SU-DHL-6 (cell line): ENCODE measurements at regions not wholly inside any gene's neighbourhood (a gene's known extent, or its start where the extent isn't known, plus 50 kb on each side); places are given as distances from the start of the nearest gene placed in this dataset.

Experiments
- H2AFZ ChIP-seq: fragments of 200-600 bp; sonication (generic); 2 replicates; pipeline ENCODE4 v1.6.1; 2014; ENCODE audit warnings: low read depth, mild to moderate bottlenecking, moderate library complexity, mixed read lengths, antibody characterized with exemption, low read length; ENCODE audit not compliant: severe bottlenecking
- H3F3A ChIP-seq: fragments of 200-600 bp; shearing (Covaris generic); 2 replicates; pipeline ENCODE4 v1.6.0; 2016; ENCODE audit warnings: antibody characterized with exemption, mild to moderate bottlenecking; ENCODE audit not compliant: insufficient read depth
- H3K27ac ChIP-seq: fragments of 200-600 bp; sonication (generic); 2 replicates; pipeline ENCODE4 v1.5.1; 2016; ENCODE audit warnings: low read depth, mild to moderate bottlenecking, low read length, moderate library complexity, mixed read lengths
- H3K27me3 ChIP-seq: fragments of 200-600 bp; sonication (generic), shearing (Covaris generic); 2 replicates; pipeline ENCODE4 v1.6.0; 2014; ENCODE audit warnings: mild to moderate bottlenecking, low read length
- H3K36me3 ChIP-seq: fragments of 200-600 bp; sonication (generic); 2 replicates; pipeline ENCODE4 v1.6.1; 2014; ENCODE audit warnings: mild to moderate bottlenecking, low read length, mixed read lengths
- H3K4me2 ChIP-seq: fragments of 300-600, 200-600 bp; shearing (Covaris generic), sonication (generic); 2 replicates; pipeline ENCODE4 v1.6.0; 2014; ENCODE audit warnings: low read length, low read depth, mild to moderate bottlenecking; ENCODE audit not compliant: poor library complexity, severe bottlenecking
- H3K4me3 ChIP-seq: fragments of 200-600 bp; sonication (generic); 2 replicates; pipeline ENCODE4 v1.5.1; 2014; ENCODE audit warnings: antibody characterized with exemption, low read length, mild to moderate bottlenecking, mixed read lengths; ENCODE audit not compliant: insufficient read depth, poor library complexity, severe bottlenecking
- H3K79me2 ChIP-seq: fragments of 200-600 bp; sonication (generic); 2 replicates; pipeline ENCODE4 v1.6.1; 2014; ENCODE audit warnings: mild to moderate bottlenecking, low read length, moderate library complexity; ENCODE audit not compliant: insufficient read depth
- H3K9ac ChIP-seq: fragments of 200-600 bp; sonication (generic); 2 replicates; pipeline ENCODE4 v1.7.0; 2014; ENCODE audit warnings: mild to moderate bottlenecking, low read length
- H3K9me2 ChIP-seq: fragments of 200-600 bp; sonication (generic); replicated peaks from 2 replicates; pipeline ENCODE4 v1.6.1; 2014; ENCODE audit warnings: low read length; ENCODE audit not compliant: insufficient read depth
- H3K9me3 ChIP-seq: fragments of 200-600 bp; sonication (generic); 2 replicates; pipeline ENCODE4 v1.6.1; 2014; ENCODE audit warnings: low read length, mixed read lengths; ENCODE audit not compliant: insufficient read depth
- H4K20me1 ChIP-seq: fragments of 200-600 bp; sonication (generic); 2 replicates; pipeline ENCODE4 v1.6.1; 2014; ENCODE audit warnings: low read depth, mild to moderate bottlenecking, antibody characterized with exemption, low read length, moderate library complexity, mixed read lengths
- EZH2phosphoT487 ChIP-seq: fragments of 200-600 bp; sonication (generic), shearing (Covaris generic); conservative IDR thresholded peaks from 2 replicates; pipeline ENCODE4 v1.6.1; 2018; ENCODE audit warnings: mild to moderate bottlenecking, antibody characterized with exemption, low read length, moderate library complexity, mixed read lengths
- TF ChIP-seq, protein P1 (sequence below): fragments of 200-600 bp; sonication (generic); IDR thresholded peaks from one replicate; pipeline ENCODE4 v1.5.1; 2017; ENCODE audit warnings: antibody characterized with exemption, mild to moderate bottlenecking, low read length, moderate library complexity; ENCODE audit not compliant: insufficient read depth, poor library complexity, severe bottlenecking

DNA sequence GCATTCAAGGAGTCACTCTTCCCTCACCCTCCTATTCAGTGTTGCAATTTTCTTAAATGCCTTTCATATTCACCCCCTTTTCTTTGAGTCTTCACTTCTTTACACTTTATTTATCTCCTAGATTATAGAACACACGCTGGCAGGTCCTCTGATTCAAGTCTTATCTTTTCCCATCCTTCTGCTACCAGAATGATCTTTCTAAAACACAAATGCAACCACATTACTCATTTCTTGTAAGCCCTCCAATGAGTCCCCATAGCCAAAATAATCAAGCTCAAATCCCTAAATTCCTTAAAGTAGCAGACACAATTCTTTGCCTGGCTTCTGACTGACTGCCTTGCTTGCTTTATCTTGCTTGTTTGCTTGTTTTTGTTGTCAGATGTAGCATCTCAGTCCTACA lies 920.0 kb downstream of the TFAP2A start:
- H3K27ac ChIP-seq: no peak overlapping the region
- H3K36me3 ChIP-seq: no peaks in the 10 kb centered on the region
- TF ChIP-seq EZH2phosphoT487: no peak
- TF ChIP-seq, protein P1, sequence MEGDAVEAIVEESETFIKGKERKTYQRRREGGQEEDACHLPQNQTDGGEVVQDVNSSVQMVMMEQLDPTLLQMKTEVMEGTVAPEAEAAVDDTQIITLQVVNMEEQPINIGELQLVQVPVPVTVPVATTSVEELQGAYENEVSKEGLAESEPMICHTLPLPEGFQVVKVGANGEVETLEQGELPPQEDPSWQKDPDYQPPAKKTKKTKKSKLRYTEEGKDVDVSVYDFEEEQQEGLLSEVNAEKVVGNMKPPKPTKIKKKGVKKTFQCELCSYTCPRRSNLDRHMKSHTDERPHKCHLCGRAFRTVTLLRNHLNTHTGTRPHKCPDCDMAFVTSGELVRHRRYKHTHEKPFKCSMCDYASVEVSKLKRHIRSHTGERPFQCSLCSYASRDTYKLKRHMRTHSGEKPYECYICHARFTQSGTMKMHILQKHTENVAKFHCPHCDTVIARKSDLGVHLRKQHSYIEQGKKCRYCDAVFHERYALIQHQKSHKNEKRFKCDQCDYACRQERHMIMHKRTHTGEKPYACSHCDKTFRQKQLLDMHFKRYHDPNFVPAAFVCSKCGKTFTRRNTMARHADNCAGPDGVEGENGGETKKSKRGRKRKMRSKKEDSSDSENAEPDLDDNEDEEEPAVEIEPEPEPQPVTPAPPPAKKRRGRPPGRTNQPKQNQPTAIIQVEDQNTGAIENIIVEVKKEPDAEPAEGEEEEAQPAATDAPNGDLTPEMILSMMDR: no peak
- H3K9ac ChIP-seq: no peak overlapping the region
- no peaks in the 10 kb centered on the region for H3K9me2 ChIP-seq
- H3F3A ChIP-seq: no peaks in the 10 kb centered on the region
- no peaks in the 10 kb centered on the region for H4K20me1 ChIP-seq
- H3K27me3 ChIP-seq: no peaks in the 10 kb centered on the region
- no peak overlapping the region for H3K4me3 ChIP-seq
- H2AFZ ChIP-seq: no peak overlapping the region
- H3K4me2 ChIP-seq: no peak overlapping the region
- H3K79me2 ChIP-seq: no peaks in the 10 kb centered on the region
- H3K9me3 ChIP-seq: no peaks in the 10 kb centered on the region

DNA sequence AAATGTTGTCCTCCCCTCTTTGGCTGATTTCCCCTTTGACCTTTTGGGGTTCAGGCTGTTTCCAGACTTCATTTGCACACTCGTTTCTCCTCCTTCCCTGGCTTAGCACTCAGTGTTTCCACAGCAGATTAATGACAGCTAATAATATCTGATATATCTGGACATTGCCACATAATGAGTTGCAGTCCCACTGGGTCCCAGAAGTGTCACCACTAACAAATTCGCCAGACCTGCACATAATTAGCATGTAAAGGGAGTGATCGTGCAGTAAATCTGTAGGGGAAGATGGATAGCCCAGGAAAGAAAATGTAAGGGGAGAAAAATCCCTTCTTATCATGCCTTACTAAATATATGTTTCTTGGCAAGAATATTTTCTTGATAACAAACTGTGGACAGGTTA lies 922.1 kb downstream of the TFAP2A start:
- Histone ChIP-seq H3K27ac (no peak overlapping the region), H3K27me3 (no peaks in the 10 kb centered on the region), H3K4me3 (no peak overlapping the region), H4K20me1 (no peaks in the 10 kb centered on the region), H3K9ac (no peak overlapping the region), H2AFZ (no peak overlapping the region), H3K36me3 (no peaks in the 10 kb centered on the region), H3K79me2 (no peaks in the 10 kb centered on the region), H3K4me2 (no peak overlapping the region), H3K9me2 (no peaks in the 10 kb centered on the region), H3K9me3 (no peaks in the 10 kb centered on the region), H3F3A (no peaks in the 10 kb centered on the region)
- TF ChIP-seq, protein P1: no peak
- no peak for TF ChIP-seq EZH2phosphoT487

DNA sequence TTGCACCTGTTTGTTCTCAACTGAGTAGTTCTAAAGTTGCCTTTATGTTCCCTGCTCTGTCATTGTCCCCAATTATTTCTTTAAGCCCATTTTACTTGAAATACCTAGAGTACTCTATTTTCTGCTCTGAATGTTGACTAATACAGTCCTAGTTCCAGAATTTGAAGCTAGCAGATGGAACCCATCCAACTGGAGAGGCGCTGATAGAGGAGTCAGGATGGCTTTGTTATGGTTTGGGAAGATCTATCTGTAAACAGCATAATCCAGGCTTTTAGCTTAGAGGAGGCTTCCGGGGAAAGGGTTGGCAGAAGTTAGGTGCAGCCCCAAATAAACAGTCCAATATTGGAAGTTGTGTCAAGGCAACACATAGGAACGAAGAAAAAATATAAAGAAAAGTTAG lies 927.7 kb downstream of the TFAP2A start:
- no peaks in the 10 kb centered on the region for H3K36me3 ChIP-seq
- no peak overlapping the region for H3K4me3 ChIP-seq
- no peaks in the 10 kb centered on the region for H3K9me3 ChIP-seq
- no peak for TF ChIP-seq EZH2phosphoT487
- TF ChIP-seq, protein P1: no peak
- no peaks in the 10 kb centered on the region for H3K79me2 ChIP-seq
- no peaks in the 10 kb centered on the region for H3K27me3 ChIP-seq
- no peaks in the 10 kb centered on the region for H3K9me2 ChIP-seq
- H3F3A ChIP-seq: no peaks in the 10 kb centered on the region
- no peak overlapping the region for H3K27ac ChIP-seq
- H3K4me2 ChIP-seq: no peak overlapping the region
- no peaks in the 10 kb centered on the region for H4K20me1 ChIP-seq
- no peak overlapping the region for H2AFZ ChIP-seq
- H3K9ac ChIP-seq: no peak overlapping the region
